DND-41 (cell line): ENCODE measurements at regions not wholly inside any gene's neighbourhood (a gene's known extent, or its start where the extent isn't known, plus 50 kb on each side); places are given as distances from the start of the nearest gene placed in this dataset.

Experiments
- EZH2 ChIP-seq: IDR thresholded peaks from 3 replicates; pipeline ENCODE4 v1.6.1; 2012; ENCODE audit warnings: borderline replicate concordance, low read depth, mild to moderate bottlenecking, moderate library complexity, low read length, inconsistent platforms; ENCODE audit not compliant: severe bottlenecking
- TF ChIP-seq, protein P1 (sequence below): IDR thresholded peaks from 2 replicates; pipeline ENCODE4 v1.5.1; 2012; ENCODE audit warnings: borderline replicate concordance, low read length, moderate library complexity, mild to moderate bottlenecking; ENCODE audit not compliant: poor library complexity, severe bottlenecking; ENCODE audit errors: extremely low read depth

DNA sequence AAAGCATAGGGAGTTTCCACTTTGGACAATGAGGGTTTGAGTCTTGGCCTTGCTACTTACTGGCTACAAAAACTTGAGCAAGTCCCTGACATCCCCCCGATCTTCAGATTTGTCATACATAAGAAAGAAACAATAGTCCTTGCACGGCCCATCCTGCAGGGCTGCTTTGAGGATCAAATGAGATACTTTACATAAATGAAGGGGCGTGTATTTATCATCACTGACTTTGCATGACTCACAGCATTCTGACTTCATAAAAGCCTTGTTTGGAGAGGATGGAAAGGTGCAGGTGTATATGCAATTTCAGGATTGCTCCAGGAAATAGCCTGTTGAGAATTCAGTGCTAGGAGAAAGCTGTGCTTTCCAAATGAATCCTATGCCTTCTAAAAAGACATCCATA is 465.0 kb upstream of the MAF start:
- TF ChIP-seq, protein P1, sequence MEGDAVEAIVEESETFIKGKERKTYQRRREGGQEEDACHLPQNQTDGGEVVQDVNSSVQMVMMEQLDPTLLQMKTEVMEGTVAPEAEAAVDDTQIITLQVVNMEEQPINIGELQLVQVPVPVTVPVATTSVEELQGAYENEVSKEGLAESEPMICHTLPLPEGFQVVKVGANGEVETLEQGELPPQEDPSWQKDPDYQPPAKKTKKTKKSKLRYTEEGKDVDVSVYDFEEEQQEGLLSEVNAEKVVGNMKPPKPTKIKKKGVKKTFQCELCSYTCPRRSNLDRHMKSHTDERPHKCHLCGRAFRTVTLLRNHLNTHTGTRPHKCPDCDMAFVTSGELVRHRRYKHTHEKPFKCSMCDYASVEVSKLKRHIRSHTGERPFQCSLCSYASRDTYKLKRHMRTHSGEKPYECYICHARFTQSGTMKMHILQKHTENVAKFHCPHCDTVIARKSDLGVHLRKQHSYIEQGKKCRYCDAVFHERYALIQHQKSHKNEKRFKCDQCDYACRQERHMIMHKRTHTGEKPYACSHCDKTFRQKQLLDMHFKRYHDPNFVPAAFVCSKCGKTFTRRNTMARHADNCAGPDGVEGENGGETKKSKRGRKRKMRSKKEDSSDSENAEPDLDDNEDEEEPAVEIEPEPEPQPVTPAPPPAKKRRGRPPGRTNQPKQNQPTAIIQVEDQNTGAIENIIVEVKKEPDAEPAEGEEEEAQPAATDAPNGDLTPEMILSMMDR = no peak
- no peak for TF ChIP-seq EZH2
